ENCODE measurements at regions not wholly inside any gene's neighbourhood (a gene's known extent, or its start where the extent isn't known, plus 50 kb on each side); places are given as distances from the start of the nearest gene placed in this dataset.
A peak's percentile ranks its signal among the peaks of the same experiment; 100 is the strongest.

- TF ChIP-seq ISL1 (CRISPR knock-in tag; IDR thresholded peaks at IDR 0.05) (no peak), ZFP30 (CRISPR knock-in tag; IDR thresholded peaks at IDR 0.05) (no peak)
- ATAC-seq: no peak
Measured at GRCh38 chr5:147095740-147096139, 139.1 kb upstream of the STK32A start.

GRCh38 chr5:147098233-147098790 lies 136.5 kb upstream of the STK32A start:
- peak; percentile 87 for ATAC-seq

More at GRCh38 chr5:147098233-147098790, 136.5 kb upstream of the STK32A start:
- TF ChIP-seq CREB5 (CRISPR knock-in tag; IDR thresholded peaks at IDR 0.05; ENCODE audit: low read depth) (no peak), GLIS3 (CRISPR knock-in tag; IDR thresholded peaks at IDR 0.05) (no peak), TOX (CRISPR knock-in tag; IDR thresholded peaks at IDR 0.05; ENCODE audit: borderline replicate concordance) (peak; percentile 74), CSRNP3 (CRISPR knock-in tag; IDR thresholded peaks at IDR 0.05) (peak; percentile 35; the same call in 1 of the 2 replicates), OSR1 (CRISPR knock-in tag; IDR thresholded peaks at IDR 0.05) (no peak), TCF4 (CRISPR knock-in tag; IDR thresholded peaks at IDR 0.05; ENCODE audit: borderline replicate concordance) (peak; percentile 85), CSDC2 (CRISPR knock-in tag; IDR thresholded peaks at IDR 0.05) (no peak), POU6F1 (CRISPR knock-in tag; IDR thresholded peaks at IDR 0.05; ENCODE audit: borderline replicate concordance, low read depth) (no peak), PATZ1 (CRISPR knock-in tag; IDR thresholded peaks at IDR 0.05; ENCODE audit: borderline replicate concordance) (0 out of 2 replicates have a peak, but pooled peaks have one; percentile 46), SNAI2 (CRISPR knock-in tag; IDR thresholded peaks at IDR 0.05) (0 out of 2 replicates have a peak, but pooled peaks have one; percentile 9), ZC3H10 (CRISPR knock-in tag; IDR thresholded peaks at IDR 0.05) (peak; percentile 20; the same call in 1 of the 2 replicates), ARNTL (CRISPR knock-in tag; IDR thresholded peaks at IDR 0.05; ENCODE audit: borderline replicate concordance, low read depth) (no peak), ISL1 (CRISPR knock-in tag; IDR thresholded peaks at IDR 0.05) (peak; percentile 82), BACH2 (CRISPR knock-in tag; IDR thresholded peaks at IDR 0.05; ENCODE audit: borderline replicate concordance) (0 out of 2 replicates have a peak, but pooled peaks have one; percentile 25), ZNF8 (CRISPR knock-in tag; IDR thresholded peaks at IDR 0.05) (peak; percentile 37; the same call in 1 of the 2 replicates), PPARA (CRISPR knock-in tag; IDR thresholded peaks at IDR 0.05; ENCODE audit: borderline replicate concordance) (no peak), ZNF70 (CRISPR knock-in tag; IDR thresholded peaks at IDR 0.05) (0 out of 2 replicates have a peak, but pooled peaks have one; percentile 27), ZNF565 (CRISPR knock-in tag; conservative IDR thresholded peaks at IDR 0.05; ENCODE audit: low read depth) (no peak; the same call in 1 of the 2 replicates), TSHZ2 (CRISPR knock-in tag; IDR thresholded peaks at IDR 0.05) (peak; percentile 86), RARB (CRISPR knock-in tag; IDR thresholded peaks at IDR 0.05) (0 out of 2 replicates have a peak, but pooled peaks have one; percentile 68), ESRRG (CRISPR knock-in tag; IDR thresholded peaks at IDR 0.05) (0 out of 2 replicates have a peak, but pooled peaks have one; percentile 22), ZFP3 (CRISPR knock-in tag; IDR thresholded peaks at IDR 0.05) (no peak), ZFP30 (CRISPR knock-in tag; IDR thresholded peaks at IDR 0.05) (peak; percentile 29; the same call in 1 of the 2 replicates)

All from SK-N-SH treated with all-trans-retinoic acid at 6 μM for 48 hours (cell line).